Mesothelial cell of epicardium (in vitro differentiated cells): ENCODE measurements at regions not wholly inside any gene's neighbourhood (a gene's known extent, or its start where the extent isn't known, plus 50 kb on each side); places are given as distances from the start of the nearest gene placed in this dataset.

Source experiments
- DNase-seq, 2 experiments: peaks; one replicate each; pipeline ENCODE4 v3.0.0; 2021; ENCODE audit warnings: low spot score in 2 of 2; ENCODE audit not compliant: unreplicated experiment in 2 of 2
- H3K27ac Mint-ChIP-seq: 2 replicates; pipeline ENCODE4 v1.8.0; 2021; ENCODE audit warnings: mixed read lengths
- H3K27me3 Mint-ChIP-seq: 2 replicates; pipeline ENCODE4 v1.8.0; 2021; ENCODE audit warnings: low read depth, mixed read lengths
- H3K36me3 Mint-ChIP-seq: 2 replicates; pipeline ENCODE4 v1.8.0; 2021; ENCODE audit warnings: mixed read lengths
- H3K4me1 Mint-ChIP-seq: 2 replicates; pipeline ENCODE4 v1.8.0; 2021; ENCODE audit warnings: mixed read lengths
- H3K4me3 Mint-ChIP-seq: 2 replicates; pipeline ENCODE4 v1.8.0; 2021; ENCODE audit warnings: mild to moderate bottlenecking, moderate library complexity, mixed read lengths
- H3K9me3 Mint-ChIP-seq: 2 replicates; pipeline ENCODE4 v1.8.0; 2021; ENCODE audit warnings: mixed read lengths
- CTCF ChIP-seq: fragments of 200-600 bp; sonication (generic); IDR thresholded peaks from one replicate; pipeline ENCODE4 v1.5.0; 2021; ENCODE audit warnings: antibody characterized with exemption; ENCODE audit not compliant: unreplicated experiment

- Mint-ChIP-seq H3K4me3 (no peak overlapping the region), H3K36me3 (no peaks in the 10 kb centered on the region), H3K4me1 (peaks cover 11% of the 10 kb centered on the region), H3K9me3 (no peaks in the 10 kb centered on the region), H3K27ac (no peak overlapping the region), H3K27me3 (no peaks in the 10 kb centered on the region)
- DNase-seq: no peak
- TF ChIP-seq CTCF: no peak
Observed at GRCh38 chr10:128626397-128627000, 500.3 kb upstream of the MKI67 start.

- Mint-ChIP-seq H3K36me3 (no peaks in the 10 kb centered on the region), H3K9me3 (no peaks in the 10 kb centered on the region), H3K27me3 (no peaks in the 10 kb centered on the region), H3K4me1 (peaks cover 20% of the 10 kb centered on the region), H3K4me3 (no peak overlapping the region), H3K27ac (no peak overlapping the region)
- no peak for DNase-seq
- no peak for TF ChIP-seq CTCF
Observed at GRCh38 chr10:128627811-128628210, 501.6 kb upstream of the MKI67 start.

- Mint-ChIP-seq H3K9me3 (no peaks in the 10 kb centered on the region), H3K27ac (no peak overlapping the region), H3K36me3 (no peaks in the 10 kb centered on the region), H3K4me1 (peaks cover 20% of the 10 kb centered on the region), H3K27me3 (no peaks in the 10 kb centered on the region), H3K4me3 (no peak overlapping the region)
- no peak for TF ChIP-seq CTCF
- DNase-seq: no peak
Observed at GRCh38 chr10:128628252-128628651, 502.0 kb upstream of the MKI67 start.

GRCh38 chr10:128629111-128630096 is 503.2 kb upstream of the MKI67 start:
- Mint-ChIP-seq H3K36me3 (no peaks in the 10 kb centered on the region), H3K4me1 (peaks cover 23% of the 10 kb centered on the region), H3K9me3 (no peaks in the 10 kb centered on the region), H3K4me3 (no peak overlapping the region), H3K27ac (no peak overlapping the region), H3K27me3 (no peaks in the 10 kb centered on the region)
- no peak for TF ChIP-seq CTCF
- no peak for DNase-seq

GRCh38 chr10:128630787-128631252 is 504.6 kb upstream of the MKI67 start:
- H3K4me1 Mint-ChIP-seq: peaks cover 16% of the 10 kb centered on the region
- no peak for DNase-seq
- H3K4me3 Mint-ChIP-seq: no peak overlapping the region
- H3K27ac Mint-ChIP-seq: no peak overlapping the region
- no peak for TF ChIP-seq CTCF
- H3K27me3 Mint-ChIP-seq: no peaks in the 10 kb centered on the region
- no peaks in the 10 kb centered on the region for H3K36me3 Mint-ChIP-seq
- H3K9me3 Mint-ChIP-seq: no peaks in the 10 kb centered on the region
